H9 (cell line): ENCODE measurements at regions not wholly inside any gene's neighbourhood (a gene's known extent, or its start where the extent isn't known, plus 50 kb on each side); places are given as distances from the start of the nearest gene placed in this dataset.

ENCODE experiments used
- DNase-seq: peaks from one replicate; pipeline ENCODE4 v3.0.0-alpha.2; 2017
- H2AFZ ChIP-seq: one replicate; pipeline ENCODE4 v1.6.1; 2013; ENCODE audit warnings: mild to moderate bottlenecking, low read length, control low read depth, moderate library complexity
- H2AK5ac ChIP-seq: 2 replicates; pipeline ENCODE4 v1.6.1; 2013; ENCODE audit warnings: low read length, control low read depth, mixed read lengths; ENCODE audit not compliant: insufficient read length
- H2BK120ac ChIP-seq: one replicate; pipeline ENCODE4 v1.6.1; 2013; ENCODE audit warnings: low read depth, mild to moderate bottlenecking, low read length, control low read depth, inconsistent platforms; ENCODE audit not compliant: poor library complexity, severe bottlenecking
- H2BK12ac ChIP-seq: 2 replicates; pipeline ENCODE4 v1.6.1; 2013; ENCODE audit warnings: low read length, control low read depth, mixed read lengths, low read depth; ENCODE audit not compliant: insufficient read length
- H2BK15ac ChIP-seq: 2 replicates; pipeline ENCODE4 v1.6.1; 2013; ENCODE audit warnings: low read depth, low read length, control low read depth
- H2BK20ac ChIP-seq: one replicate; pipeline ENCODE4 v1.6.1; 2013; ENCODE audit warnings: low read depth, mild to moderate bottlenecking, low read length, control low read depth, inconsistent platforms; ENCODE audit not compliant: poor library complexity, severe bottlenecking
- H2BK5ac ChIP-seq: 2 replicates; pipeline ENCODE4 v1.6.1; 2013; ENCODE audit warnings: low read length, control low read depth, mixed read lengths; ENCODE audit not compliant: insufficient read length
- H3K14ac ChIP-seq: 2 replicates; pipeline ENCODE4 v1.6.1; 2013; ENCODE audit warnings: low read length, control low read depth; ENCODE audit not compliant: insufficient read depth
- H3K18ac ChIP-seq: 2 replicates; pipeline ENCODE4 v1.6.1; 2013; ENCODE audit warnings: low read depth, mild to moderate bottlenecking, mixed read lengths, low read length, control low read depth; ENCODE audit not compliant: insufficient read length
- H3K23ac ChIP-seq: 2 replicates; pipeline ENCODE4 v1.6.1; 2013; ENCODE audit warnings: low read length, control low read depth, mixed read lengths, low read depth; ENCODE audit not compliant: insufficient read length
- H3K23me2 ChIP-seq: 2 replicates; pipeline ENCODE4 v1.6.1; 2013; ENCODE audit warnings: low read depth, mild to moderate bottlenecking, mixed read lengths, low read length, control low read depth; ENCODE audit not compliant: insufficient read length, poor library complexity, severe bottlenecking
- H3K27ac ChIP-seq: 2 replicates; pipeline ENCODE4 v1.5.1; 2013; ENCODE audit warnings: low read length, control low read depth, mixed read lengths, low read depth; ENCODE audit not compliant: insufficient read length
- H3K27me3 ChIP-seq: 2 replicates; pipeline ENCODE4 v1.6.1; 2013; ENCODE audit warnings: low read length, control low read depth, inconsistent platforms; ENCODE audit not compliant: insufficient read depth
- H3K4ac ChIP-seq: 2 replicates; pipeline ENCODE4 v1.6.1; 2013; ENCODE audit warnings: low read depth, mild to moderate bottlenecking, control low read depth, inconsistent platforms, low read length, moderate library complexity
- H3K4me1 ChIP-seq: 2 replicates; pipeline ENCODE4 v1.6.1; 2013; ENCODE audit warnings: low read length, control low read depth, inconsistent platforms; ENCODE audit not compliant: insufficient read depth
- H3K4me2 ChIP-seq: 2 replicates; pipeline ENCODE4 v1.6.1; 2013; ENCODE audit warnings: low read length, control low read depth, mixed read lengths; ENCODE audit not compliant: insufficient read length, insufficient read depth
- H3K56ac ChIP-seq: 2 replicates; pipeline ENCODE4 v1.6.1; 2013; ENCODE audit warnings: low read depth, mild to moderate bottlenecking, mixed read lengths, low read length, control low read depth; ENCODE audit not compliant: insufficient read length
- H3K79me1 ChIP-seq: 2 replicates; pipeline ENCODE4 v1.6.1; 2013; ENCODE audit warnings: low read depth, mild to moderate bottlenecking, moderate library complexity, low read length, control low read depth, inconsistent platforms; ENCODE audit not compliant: insufficient read depth, poor library complexity, severe bottlenecking
- H3K79me2 ChIP-seq: 2 replicates; pipeline ENCODE4 v1.6.1; 2013; ENCODE audit warnings: low read length, control low read depth, inconsistent platforms; ENCODE audit not compliant: insufficient read depth
- H3K9ac ChIP-seq: 2 replicates; pipeline ENCODE4 v1.6.1; 2013; ENCODE audit warnings: low read length, control low read depth, mixed read lengths; ENCODE audit not compliant: insufficient read length; ENCODE audit errors: extremely low read depth
- H3K9me3 ChIP-seq: one replicate; pipeline ENCODE4 v1.6.1; 2013; ENCODE audit warnings: low read depth, low read length, inconsistent platforms; ENCODE audit not compliant: control insufficient read depth
- H3T11ph ChIP-seq: one replicate; pipeline ENCODE4 v1.6.1; 2013; ENCODE audit warnings: mild to moderate bottlenecking, low read length, control low read depth, inconsistent platforms
- H4K20me1 ChIP-seq: one replicate; pipeline ENCODE4 v1.6.1; 2013; ENCODE audit not compliant: control insufficient read depth, insufficient read length, insufficient read depth
- H4K5ac ChIP-seq: 2 replicates; pipeline ENCODE4 v1.6.1; 2013; ENCODE audit warnings: low read depth, mild to moderate bottlenecking, mixed read lengths, low read length, control low read depth; ENCODE audit not compliant: insufficient read length
- H4K8ac ChIP-seq: replicated peaks from 2 replicates; pipeline ENCODE4 v1.6.1; 2013; ENCODE audit warnings: low read length, control low read depth, mixed read lengths, low read depth; ENCODE audit not compliant: insufficient read length
- H4K91ac ChIP-seq: 2 replicates; pipeline ENCODE4 v1.6.1; 2013; ENCODE audit warnings: low read depth, mild to moderate bottlenecking, moderate library complexity, mixed read lengths, low read length, control low read depth; ENCODE audit not compliant: insufficient read length
- H3K27ac Mint-ChIP-seq, 3 experiments: 2 replicates in 2 of 3; 3 replicates in 1 of 3; pipeline ENCODE4 v1.8.0; 2020 to 2021; ENCODE audit warnings: mixed read lengths in 3 of 3, mild to moderate bottlenecking in 1 of 3, moderate library complexity in 1 of 3
- H3K27me3 Mint-ChIP-seq: 2 replicates; pipeline ENCODE4 v1.8.0; 2021; ENCODE audit warnings: low read depth, mild to moderate bottlenecking, moderate library complexity, mixed read lengths
- H3K36me3 Mint-ChIP-seq, 3 experiments: 2 replicates in 2 of 3; 3 replicates in 1 of 3; pipeline ENCODE4 v1.8.0; 2020 to 2021; ENCODE audit warnings: low read depth in 3 of 3, mixed read lengths in 3 of 3; ENCODE audit not compliant: insufficient read depth in 1 of 3
- H3K4me1 Mint-ChIP-seq, 2 experiments: 2 replicates each; pipeline ENCODE4 v1.8.0; 2020; ENCODE audit warnings: mixed read lengths in 2 of 2
- H3K4me3 Mint-ChIP-seq, 2 experiments: 2 replicates in 1 of 2; 3 replicates in 1 of 2; pipeline ENCODE4 v1.8.0; 2020 to 2021; ENCODE audit warnings: mild to moderate bottlenecking in 2 of 2, mixed read lengths in 2 of 2, moderate library complexity in 1 of 2
- H3K9me3 Mint-ChIP-seq, 2 experiments: 2 replicates in 1 of 2; 3 replicates in 1 of 2; pipeline ENCODE4 v1.8.0; 2020; ENCODE audit warnings: mild to moderate bottlenecking in 2 of 2, mixed read lengths in 2 of 2, moderate library complexity in 1 of 2
- WGBS: extraction: QIAGEN DNeasy Blood & Tissue Kit; methylation state at CpG from one replicate; pipeline ENCODE4 v1.1.7; 2013; ENCODE audit warnings: missing lambda C conversion rate, low lambda C conversion rate, mixed read lengths; ENCODE audit not compliant: insufficient read length; ENCODE audit errors: extremely low coverage; 5-methylcytosine and 5-hydroxymethylcytosine counted together
- TF ChIP-seq, protein P1 (sequence below): fragments of 200-600 bp; sonication (generic); conservative IDR thresholded peaks from 3 replicates; pipeline ENCODE4 v1.8.0; 2021; ENCODE audit warnings: antibody characterized with exemption, mild to moderate bottlenecking

DNA sequence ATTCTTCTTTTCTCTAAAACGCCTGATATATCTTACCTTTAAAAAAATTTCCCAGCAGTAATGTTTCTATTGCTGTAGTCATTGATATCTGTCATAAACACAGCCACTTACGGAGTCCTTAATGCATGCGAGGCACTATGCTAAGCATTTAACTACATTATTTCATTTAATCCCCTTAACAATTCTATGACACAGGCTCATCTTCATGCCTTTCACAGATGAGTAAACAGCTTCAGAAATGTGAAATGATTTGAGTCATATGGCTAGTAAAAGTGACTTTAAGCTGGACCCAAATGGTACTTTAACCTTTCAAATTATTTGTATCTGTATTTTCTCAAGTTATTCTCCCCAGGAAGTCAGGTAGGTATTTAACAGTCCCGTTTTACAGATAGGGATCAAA is 125.1 kb upstream of the FGGY start:
- Histone ChIP-seq H3K23me2 (no peaks in the 10 kb centered on the region), H3K79me2 (no peaks in the 10 kb centered on the region), H4K91ac (no peak overlapping the region), H3K4me2 (no peak overlapping the region), H2AFZ (no peak overlapping the region), H3K14ac (no peak overlapping the region), H2BK20ac (no peak overlapping the region), H3K23ac (no peak overlapping the region), H3K27me3 (no peaks in the 10 kb centered on the region), H3K4me1 (no peaks in the 10 kb centered on the region), H2BK120ac (no peak overlapping the region), H4K5ac (no peak overlapping the region), H3K9ac (no peak overlapping the region), H3K79me1 (no peaks in the 10 kb centered on the region), H3K56ac (no peak overlapping the region), H2BK12ac (no peak overlapping the region), H3K18ac (no peak overlapping the region), H4K20me1 (no peaks in the 10 kb centered on the region), H2AK5ac (no peak overlapping the region), H2BK15ac (no peak overlapping the region), H3T11ph (no peak overlapping the region), H3K27ac (no peak overlapping the region), H2BK5ac (no peak overlapping the region), H4K8ac (no peak overlapping the region), H3K4ac (no peak overlapping the region), H3K9me3 (no peaks in the 10 kb centered on the region)
- no peak for DNase-seq
- Mint-ChIP-seq H3K4me3 (no peak overlapping the region), H3K27ac (no peak overlapping the region), H3K4me1 (no peaks in the 10 kb centered on the region), H3K27me3 (no peaks in the 10 kb centered on the region), H3K9me3 (peaks cover under 1 to 5% of the 10 kb centered on the region in 2 experiments; a peak in 2 of 5 replicates), H3K36me3 (peaks cover 0 to 2% (median 0%) of the 10 kb centered on the region in 3 experiments; a peak in 2 of 7 replicates)
- TF ChIP-seq, protein P1, sequence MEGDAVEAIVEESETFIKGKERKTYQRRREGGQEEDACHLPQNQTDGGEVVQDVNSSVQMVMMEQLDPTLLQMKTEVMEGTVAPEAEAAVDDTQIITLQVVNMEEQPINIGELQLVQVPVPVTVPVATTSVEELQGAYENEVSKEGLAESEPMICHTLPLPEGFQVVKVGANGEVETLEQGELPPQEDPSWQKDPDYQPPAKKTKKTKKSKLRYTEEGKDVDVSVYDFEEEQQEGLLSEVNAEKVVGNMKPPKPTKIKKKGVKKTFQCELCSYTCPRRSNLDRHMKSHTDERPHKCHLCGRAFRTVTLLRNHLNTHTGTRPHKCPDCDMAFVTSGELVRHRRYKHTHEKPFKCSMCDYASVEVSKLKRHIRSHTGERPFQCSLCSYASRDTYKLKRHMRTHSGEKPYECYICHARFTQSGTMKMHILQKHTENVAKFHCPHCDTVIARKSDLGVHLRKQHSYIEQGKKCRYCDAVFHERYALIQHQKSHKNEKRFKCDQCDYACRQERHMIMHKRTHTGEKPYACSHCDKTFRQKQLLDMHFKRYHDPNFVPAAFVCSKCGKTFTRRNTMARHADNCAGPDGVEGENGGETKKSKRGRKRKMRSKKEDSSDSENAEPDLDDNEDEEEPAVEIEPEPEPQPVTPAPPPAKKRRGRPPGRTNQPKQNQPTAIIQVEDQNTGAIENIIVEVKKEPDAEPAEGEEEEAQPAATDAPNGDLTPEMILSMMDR, result no peak
- no CpG with 5 or more reads among the region's 4 CpGs for WGBS
